HG03159 (cell line): ENCODE measurements at regions not wholly inside any gene's neighbourhood (a gene's known extent, or its start where the extent isn't known, plus 50 kb on each side); places are given as distances from the start of the nearest gene placed in this dataset.
"Not testable (repeated sequence)": the region's sequence is repeated elsewhere in the genome, so short reads cannot be mapped to it uniquely, and the experiment has no call there.

Experiments
- ATAC-seq: cut with Tn5 transposase; IDR thresholded peaks from one replicate; pipeline ENCODE4 v1.9.1; 2021; ENCODE audit warnings: mild to moderate bottlenecking, moderate library complexity; ENCODE audit not compliant: unreplicated experiment

GRCh38 chr2:136334967-136335366 lies 217.0 kb upstream of the CXCR4 start:
- ATAC-seq, result no peak

- no peak for ATAC-seq
These were observed 214.6 kb upstream of the CXCR4 start for GRCh38 chr2:136332436-136333095.

- no peak for ATAC-seq
These were observed 213.3 kb upstream of the CXCR4 start for GRCh38 chr2:136331226-136331625.

GRCh38 chr2:136328207-136328795 lies 210.4 kb upstream of the CXCR4 start:
- ATAC-seq, result no peak

- ATAC-seq, result peak; percentile 68
These were observed 209.4 kb upstream of the CXCR4 start for GRCh38 chr2:136327162-136327852.

- ATAC-seq, result no peak
These were observed 207.9 kb upstream of the CXCR4 start for GRCh38 chr2:136325844-136326331.

- ATAC-seq, result no peak
These were observed 207.0 kb upstream of the CXCR4 start for GRCh38 chr2:136324966-136325365.

GRCh38 chr2:136323935-136324334 lies 206.0 kb upstream of the CXCR4 start:
- ATAC-seq, result no peak

GRCh38 chr2:136323195-136323594 lies 205.2 kb upstream of the CXCR4 start:
- no peak for ATAC-seq

GRCh38 chr2:136322428-136322827 lies 204.5 kb upstream of the CXCR4 start:
- ATAC-seq, result no peak

- no peak for ATAC-seq
These were observed 201.7 kb upstream of the CXCR4 start for GRCh38 chr2:136319651-136320050.

- no peak for ATAC-seq
These were observed 201.3 kb upstream of the CXCR4 start for GRCh38 chr2:136319237-136319636.

- no peak for ATAC-seq
These were observed 196.3 kb upstream of the CXCR4 start for GRCh38 chr2:136314240-136314639.

- ATAC-seq, result not testable (repeated sequence)
These were observed 194.6 kb upstream of the CXCR4 start for GRCh38 chr2:136312568-136312967.

- no peak for ATAC-seq
These were observed 193.1 kb upstream of the CXCR4 start for GRCh38 chr2:136310797-136311603.

GRCh38 chr2:136310005-136310495 lies 192.1 kb upstream of the CXCR4 start:
- no peak for ATAC-seq

GRCh38 chr2:136308611-136309010 lies 190.7 kb upstream of the CXCR4 start:
- no peak for ATAC-seq

- no peak for ATAC-seq
These were observed 188.9 kb upstream of the CXCR4 start for GRCh38 chr2:136306836-136307235.

GRCh38 chr2:136305517-136306192 lies 187.7 kb upstream of the CXCR4 start:
- peak; percentile 97 for ATAC-seq

GRCh38 chr2:136301006-136301405 lies 183.1 kb upstream of the CXCR4 start:
- no peak for ATAC-seq
